GM13976 (cell line): ENCODE measurements at regions not wholly inside any gene's neighbourhood (a gene's known extent, or its start where the extent isn't known, plus 50 kb on each side); places are given as distances from the start of the nearest gene placed in this dataset.

ENCODE experiments used
- DNase-seq: peaks from one replicate; pipeline ENCODE4 v3.0.0; 2012; ENCODE audit warnings: low spot score
- in situ Hi-C: fragments of 300-500 bp; cut with MboI; formaldehyde crosslinking; loops from one replicate; pipeline ENCODE4 v1.12.0; 2022; ENCODE audit warnings: low sequenced_read_pairs, mixed read lengths, inconsistent platforms; ENCODE audit not compliant: unreplicated experiment
- TF ChIP-seq, protein P1 (sequence below): IDR thresholded peaks from 2 replicates; pipeline ENCODE4 v1.5.1; 2012; ENCODE audit warnings: borderline replicate concordance, mild to moderate bottlenecking; ENCODE audit not compliant: insufficient read depth; ENCODE audit errors: extremely low read depth, missing control alignments, control extremely low read depth

DNA sequence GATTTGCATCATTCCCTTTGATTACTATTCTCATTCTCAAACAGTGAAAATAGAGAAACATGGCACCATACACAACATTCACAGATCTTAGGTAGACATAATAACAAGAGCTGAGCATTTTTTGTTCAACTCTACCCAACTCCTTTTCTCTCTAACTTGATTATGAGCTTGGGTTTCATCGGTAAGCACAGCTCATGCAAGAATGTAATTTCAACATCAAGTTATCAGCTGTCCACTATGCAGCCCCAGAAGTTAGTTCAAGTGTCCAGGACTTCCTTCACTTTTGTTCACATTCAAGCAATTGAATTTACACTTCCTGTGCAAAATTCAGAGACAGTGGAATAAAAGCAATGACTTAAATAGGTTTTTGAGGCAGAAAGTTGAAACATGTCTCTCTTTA lies 297.7 kb upstream of the SASH1 start:
- in situ Hi-C loops: no loop called here
- TF ChIP-seq, protein P1, sequence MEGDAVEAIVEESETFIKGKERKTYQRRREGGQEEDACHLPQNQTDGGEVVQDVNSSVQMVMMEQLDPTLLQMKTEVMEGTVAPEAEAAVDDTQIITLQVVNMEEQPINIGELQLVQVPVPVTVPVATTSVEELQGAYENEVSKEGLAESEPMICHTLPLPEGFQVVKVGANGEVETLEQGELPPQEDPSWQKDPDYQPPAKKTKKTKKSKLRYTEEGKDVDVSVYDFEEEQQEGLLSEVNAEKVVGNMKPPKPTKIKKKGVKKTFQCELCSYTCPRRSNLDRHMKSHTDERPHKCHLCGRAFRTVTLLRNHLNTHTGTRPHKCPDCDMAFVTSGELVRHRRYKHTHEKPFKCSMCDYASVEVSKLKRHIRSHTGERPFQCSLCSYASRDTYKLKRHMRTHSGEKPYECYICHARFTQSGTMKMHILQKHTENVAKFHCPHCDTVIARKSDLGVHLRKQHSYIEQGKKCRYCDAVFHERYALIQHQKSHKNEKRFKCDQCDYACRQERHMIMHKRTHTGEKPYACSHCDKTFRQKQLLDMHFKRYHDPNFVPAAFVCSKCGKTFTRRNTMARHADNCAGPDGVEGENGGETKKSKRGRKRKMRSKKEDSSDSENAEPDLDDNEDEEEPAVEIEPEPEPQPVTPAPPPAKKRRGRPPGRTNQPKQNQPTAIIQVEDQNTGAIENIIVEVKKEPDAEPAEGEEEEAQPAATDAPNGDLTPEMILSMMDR: no peak
- DNase-seq: no peak

DNA sequence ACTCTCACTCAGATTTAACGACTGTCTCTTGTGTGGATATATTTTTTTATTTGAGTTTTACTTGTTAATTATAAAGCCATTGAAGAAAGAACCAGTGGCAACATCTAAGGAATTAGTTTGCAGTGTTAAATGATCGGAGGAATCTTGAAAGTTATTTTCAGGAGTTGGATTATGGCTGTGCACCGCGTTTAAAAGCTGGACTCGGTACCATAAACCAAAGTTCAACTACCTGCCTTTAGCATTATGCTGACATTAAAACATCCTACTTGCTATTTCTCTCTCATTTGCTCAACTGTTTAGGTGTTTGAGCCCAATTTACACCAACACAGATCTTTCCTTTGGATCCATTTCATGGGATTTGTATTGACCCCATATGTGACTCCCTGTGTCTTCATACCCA lies 289.4 kb upstream of the SASH1 start:
- in situ Hi-C loops: no loop called here
- TF ChIP-seq, protein P1: no peak
- no peak for DNase-seq

DNA sequence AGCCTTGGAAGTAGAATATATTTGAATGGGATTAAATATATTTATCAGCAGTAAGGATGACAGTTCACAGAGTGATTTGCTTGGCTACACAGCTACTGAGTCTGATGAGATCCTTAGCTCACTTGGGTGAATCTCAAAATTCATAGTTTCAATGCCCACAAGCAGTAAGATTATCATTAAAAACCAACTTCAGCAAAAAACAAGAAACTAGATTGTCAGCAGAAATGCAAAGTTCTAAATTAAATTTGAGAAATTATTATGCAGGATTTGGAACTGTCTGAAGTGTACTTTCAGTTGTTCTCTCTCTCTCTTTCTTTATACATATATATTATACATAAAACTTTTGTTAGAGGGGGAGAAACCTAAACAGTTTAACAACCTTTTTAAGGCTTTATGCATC lies 288.8 kb upstream of the SASH1 start:
- no peak for DNase-seq
- in situ Hi-C loops: no loop called here
- TF ChIP-seq, protein P1: no peak

DNA sequence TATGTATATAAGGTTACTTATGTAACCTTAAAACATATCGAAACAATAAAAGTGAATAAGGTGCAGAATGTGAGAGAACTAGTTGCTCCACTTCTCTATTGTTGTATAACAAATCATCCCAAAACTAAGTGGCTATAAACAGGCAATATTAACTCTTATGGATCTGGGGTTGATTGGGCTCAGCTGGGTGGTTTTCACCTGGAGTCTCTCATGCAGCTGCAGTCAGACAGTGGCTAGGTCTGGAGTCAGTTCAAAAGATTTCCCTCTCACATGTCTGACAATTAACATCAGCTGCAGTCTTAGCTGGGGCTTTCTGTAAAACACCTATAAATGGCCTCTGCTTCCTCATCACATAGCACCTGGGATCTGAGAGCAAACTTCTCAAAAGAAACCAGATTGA lies 288.4 kb upstream of the SASH1 start:
- DNase-seq: no peak
- TF ChIP-seq, protein P1: no peak
- in situ Hi-C loops: no loop called here

DNA sequence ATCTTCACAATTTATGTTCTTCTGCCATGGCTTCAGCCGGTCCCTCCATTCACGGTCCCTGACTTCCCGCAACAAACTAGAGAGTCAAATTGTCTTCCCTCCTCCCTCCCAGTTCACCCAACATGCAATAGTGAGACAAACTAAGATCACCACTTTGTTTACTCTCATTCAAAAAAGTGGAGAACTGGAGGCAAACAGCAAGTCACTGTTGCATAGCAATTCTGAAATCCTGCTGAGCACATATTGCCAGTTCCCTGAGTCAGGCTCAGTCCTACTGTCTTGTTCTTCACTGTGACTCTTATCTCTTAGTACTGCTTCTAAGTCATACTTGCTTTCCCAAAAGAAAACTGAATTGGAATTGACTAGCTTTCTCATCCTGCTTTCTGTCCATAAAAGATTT lies 287.2 kb upstream of the SASH1 start:
- in situ Hi-C loops: no loop called here
- no peak for DNase-seq
- TF ChIP-seq, protein P1: no peak

DNA sequence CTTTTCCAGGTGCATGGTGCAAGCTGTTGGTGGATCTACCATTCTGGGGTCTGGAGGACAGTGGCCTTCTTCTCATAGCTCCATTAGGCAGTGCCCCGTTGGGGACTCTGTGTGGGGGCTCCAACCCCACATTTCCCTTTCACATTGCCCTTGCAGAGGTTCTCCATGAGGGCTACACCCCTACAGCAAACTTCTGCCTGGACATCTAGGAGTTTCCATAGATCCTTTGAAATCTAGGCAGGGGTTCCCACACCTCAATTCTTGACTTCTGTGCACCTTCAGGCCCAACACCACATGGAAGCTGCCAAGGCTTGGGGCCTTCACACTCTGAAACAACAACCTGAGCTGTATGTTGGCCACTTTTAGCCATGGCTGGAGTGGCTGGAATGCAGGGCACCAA lies 282.8 kb upstream of the SASH1 start:
- TF ChIP-seq, protein P1: no peak
- in situ Hi-C loops: no loop called here
- DNase-seq: no peak

DNA sequence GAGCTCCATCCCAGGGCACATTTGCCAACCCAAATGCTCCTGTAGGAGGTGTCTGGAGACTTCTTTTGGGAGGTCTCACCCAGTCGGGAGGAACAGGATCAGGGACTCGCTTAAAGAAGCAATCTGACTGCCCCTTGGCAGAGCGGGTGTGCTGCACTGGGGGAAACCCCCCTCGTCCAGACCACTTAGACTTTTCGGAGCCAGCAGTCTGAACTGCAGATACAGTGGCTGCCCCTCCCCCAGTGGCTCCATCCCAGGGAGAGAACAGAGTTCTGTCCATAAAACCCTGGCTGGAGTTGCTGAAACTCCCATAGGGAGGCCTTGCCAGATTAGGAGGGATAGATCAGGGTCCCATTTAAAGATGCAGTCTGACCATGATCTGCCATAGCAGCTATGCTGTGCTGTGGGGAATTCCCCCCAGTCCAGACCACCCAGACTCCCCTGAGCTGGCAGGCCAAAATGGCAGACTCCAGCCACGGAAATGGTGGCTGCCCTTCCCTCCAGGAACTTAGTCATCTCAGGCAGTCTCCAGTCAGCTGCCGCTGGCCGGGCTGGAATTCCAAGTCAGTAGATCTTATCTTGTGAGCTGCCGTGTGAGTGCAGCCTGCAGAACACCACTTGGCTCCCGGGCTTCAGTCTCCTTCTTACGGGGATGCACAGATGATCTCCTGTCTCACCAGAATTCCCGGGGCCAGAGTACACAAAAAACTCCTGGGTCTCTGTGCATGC lies 278.1 kb upstream of the SASH1 start:
- in situ Hi-C loops: no loop called here
- TF ChIP-seq, protein P1: no peak
- DNase-seq: no peak
